Activated CD8-positive, alpha-beta memory T cell treated with anti-CD3 and anti-CD28 coated beads, Interleukin-2, amount 10 ng/mL, durations not matched to agents 7 days and 5 days (primary cell): ENCODE measurements at regions not wholly inside any gene's neighbourhood (a gene's known extent, or its start where the extent isn't known, plus 50 kb on each side); places are given as distances from the start of the nearest gene placed in this dataset.

Experiments
- ATAC-seq: fragments of 150-1000 bp; cut with Tn5 transposase; one replicate; pipeline ENCODE4 v1.10.0; 2021; ENCODE audit warnings: moderate library complexity
- CTCF ChIA-PET: fragments of 350-600 bp; sonication (Branson Sonifier 250); formaldehyde crosslinking; loops from one replicate; lab custom pipeline; 2021; ENCODE audit warnings: antibody characterized with exemption; lab: Charles Lee
- DNase-seq: peaks from one replicate; pipeline ENCODE4 v3.0.0-alpha.2; 2020
- H3K27ac Mint-ChIP-seq: one replicate; pipeline ENCODE4 v1.8.0; 2021; ENCODE audit warnings: mild to moderate bottlenecking, mixed read lengths
- H3K27me3 Mint-ChIP-seq: one replicate; pipeline ENCODE4 v1.8.0; 2021; ENCODE audit warnings: mixed read lengths
- H3K36me3 Mint-ChIP-seq: one replicate; pipeline ENCODE4 v1.8.0; 2021; ENCODE audit warnings: mild to moderate bottlenecking, mixed read lengths
- H3K4me1 Mint-ChIP-seq: one replicate; pipeline ENCODE4 v1.8.0; 2021; ENCODE audit warnings: mixed read lengths
- H3K4me3 Mint-ChIP-seq: one replicate; pipeline ENCODE4 v1.8.0; 2021; ENCODE audit warnings: mild to moderate bottlenecking, moderate library complexity, mixed read lengths
- H3K9me3 Mint-ChIP-seq: one replicate; pipeline ENCODE4 v1.8.0; 2022; ENCODE audit warnings: low read depth, mixed read lengths

GRCh38 chr11:100618914-100619313 lies 68.2 kb upstream of the ARHGAP42 start:
- H3K9me3 Mint-ChIP-seq: peaks cover 17% of the 10 kb centered on the region
- CTCF ChIA-PET: no interaction called here
- DNase-seq (no peak), ATAC-seq (no peak)
- no peaks in the 10 kb centered on the region for H3K36me3 Mint-ChIP-seq
- H3K27ac Mint-ChIP-seq: no peak overlapping the region
- H3K4me3 Mint-ChIP-seq: no peak overlapping the region
- H3K27me3 Mint-ChIP-seq: no peaks in the 10 kb centered on the region
- H3K4me1 Mint-ChIP-seq: no peaks in the 10 kb centered on the region

GRCh38 chr11:100619484-100619883 lies 67.6 kb upstream of the ARHGAP42 start:
- Mint-ChIP-seq H3K4me3 (no peak overlapping the region), H3K27me3 (no peaks in the 10 kb centered on the region), H3K36me3 (no peaks in the 10 kb centered on the region), H3K4me1 (no peaks in the 10 kb centered on the region), H3K27ac (no peak overlapping the region), H3K9me3 (peaks cover 18% of the 10 kb centered on the region)
- ATAC-seq (no peak), DNase-seq (no peak)
- CTCF ChIA-PET: no interaction called here

GRCh38 chr11:100622404-100622803 lies 64.7 kb upstream of the ARHGAP42 start:
- H3K4me1 Mint-ChIP-seq: no peaks in the 10 kb centered on the region
- H3K27ac Mint-ChIP-seq: no peak overlapping the region
- no peak overlapping the region for H3K4me3 Mint-ChIP-seq
- no peak for ATAC-seq
- peaks cover 21% of the 10 kb centered on the region for H3K9me3 Mint-ChIP-seq
- H3K36me3 Mint-ChIP-seq: no peaks in the 10 kb centered on the region
- H3K27me3 Mint-ChIP-seq: no peaks in the 10 kb centered on the region
- CTCF ChIA-PET: no interaction called here
- no peak for DNase-seq

- H3K36me3 Mint-ChIP-seq: no peaks in the 10 kb centered on the region
These were observed 62.7 kb upstream of the ARHGAP42 start for GRCh38 chr11:100624346-100624745.

GRCh38 chr11:100625041-100625440 lies 62.0 kb upstream of the ARHGAP42 start:
- ATAC-seq (no peak), DNase-seq (no peak)
- H3K4me3 Mint-ChIP-seq: no peak overlapping the region
- peaks cover 22% of the 10 kb centered on the region for H3K9me3 Mint-ChIP-seq
- CTCF ChIA-PET: no interaction called here
- no peaks in the 10 kb centered on the region for H3K36me3 Mint-ChIP-seq
- no peak overlapping the region for H3K27ac Mint-ChIP-seq
- H3K4me1 Mint-ChIP-seq: no peaks in the 10 kb centered on the region
- H3K27me3 Mint-ChIP-seq: no peaks in the 10 kb centered on the region

More at GRCh38 chr11:100624346-100624745, 62.7 kb upstream of the ARHGAP42 start:
- H3K9me3 Mint-ChIP-seq: peaks cover 25% of the 10 kb centered on the region
- DNase-seq (no peak), ATAC-seq (no peak)
- no peak overlapping the region for H3K4me3 Mint-ChIP-seq
- H3K27me3 Mint-ChIP-seq: no peaks in the 10 kb centered on the region
- no peak overlapping the region for H3K27ac Mint-ChIP-seq
- H3K4me1 Mint-ChIP-seq: no peaks in the 10 kb centered on the region
- CTCF ChIA-PET: no interaction called here

- H3K27ac Mint-ChIP-seq: no peak overlapping the region
- H3K4me1 Mint-ChIP-seq: no peaks in the 10 kb centered on the region
- CTCF ChIA-PET: no interaction called here
- no peak overlapping the region for H3K4me3 Mint-ChIP-seq
- no peak for DNase-seq
- no peaks in the 10 kb centered on the region for H3K27me3 Mint-ChIP-seq
- H3K9me3 Mint-ChIP-seq: peaks cover 9% of the 10 kb centered on the region
- ATAC-seq: no peak
- H3K36me3 Mint-ChIP-seq: no peaks in the 10 kb centered on the region
These were observed 57.4 kb upstream of the ARHGAP42 start for GRCh38 chr11:100629671-100630070.

- Mint-ChIP-seq H3K9me3 (peaks cover 11% of the 10 kb centered on the region), H3K27ac (no peak overlapping the region), H3K36me3 (no peaks in the 10 kb centered on the region), H3K4me1 (no peaks in the 10 kb centered on the region), H3K27me3 (no peaks in the 10 kb centered on the region), H3K4me3 (no peak overlapping the region)
- DNase-seq: no peak
- CTCF ChIA-PET: no interaction called here
- no peak for ATAC-seq
These were observed 56.2 kb upstream of the ARHGAP42 start for GRCh38 chr11:100630898-100631297.

- no peak overlapping the region for H3K27ac Mint-ChIP-seq
- no peaks in the 10 kb centered on the region for H3K36me3 Mint-ChIP-seq
- DNase-seq (no peak), ATAC-seq (no peak)
- H3K4me1 Mint-ChIP-seq: no peaks in the 10 kb centered on the region
- H3K27me3 Mint-ChIP-seq: no peaks in the 10 kb centered on the region
- H3K9me3 Mint-ChIP-seq: peaks cover 11% of the 10 kb centered on the region
- CTCF ChIA-PET: no interaction called here
- H3K4me3 Mint-ChIP-seq: no peak overlapping the region
These were observed 55.8 kb upstream of the ARHGAP42 start for GRCh38 chr11:100631316-100631715.

GRCh38 chr11:100632941-100633452 lies 54.1 kb upstream of the ARHGAP42 start:
- no peak for DNase-seq
- Mint-ChIP-seq H3K27ac (no peak overlapping the region), H3K4me3 (no peak overlapping the region)

GRCh38 chr11:100635194-100635593 lies 51.9 kb upstream of the ARHGAP42 start:
- no peak overlapping the region for H3K27ac Mint-ChIP-seq
- H3K4me3 Mint-ChIP-seq: no peak overlapping the region
- ATAC-seq (no peak), DNase-seq (no peak)
- no peaks in the 10 kb centered on the region for H3K4me1 Mint-ChIP-seq
- H3K9me3 Mint-ChIP-seq: peaks cover 3% of the 10 kb centered on the region
- H3K27me3 Mint-ChIP-seq: no peaks in the 10 kb centered on the region
- CTCF ChIA-PET: no interaction called here
- no peaks in the 10 kb centered on the region for H3K36me3 Mint-ChIP-seq

More at GRCh38 chr11:100632941-100633452, 54.1 kb upstream of the ARHGAP42 start:
- Mint-ChIP-seq H3K36me3 (no peaks in the 10 kb centered on the region), H3K27me3 (no peaks in the 10 kb centered on the region), H3K4me1 (no peaks in the 10 kb centered on the region), H3K9me3 (peaks cover 5% of the 10 kb centered on the region)
- ATAC-seq: no peak
- CTCF ChIA-PET: no interaction called here

- no peaks in the 10 kb centered on the region for H3K27me3 Mint-ChIP-seq
- no peak for DNase-seq
These were observed 50.6 kb upstream of the ARHGAP42 start for GRCh38 chr11:100636536-100636935.

More at GRCh38 chr11:100636536-100636935, 50.6 kb upstream of the ARHGAP42 start:
- Mint-ChIP-seq H3K36me3 (no peaks in the 10 kb centered on the region), H3K4me1 (no peaks in the 10 kb centered on the region), H3K27ac (no peak overlapping the region), H3K4me3 (no peak overlapping the region), H3K9me3 (peaks cover 3% of the 10 kb centered on the region)
- CTCF ChIA-PET: no interaction called here
- no peak for ATAC-seq
